H9 (cell line): ENCODE measurements at regions not wholly inside any gene's neighbourhood (a gene's known extent, or its start where the extent isn't known, plus 50 kb on each side); places are given as distances from the start of the nearest gene placed in this dataset.

Source experiments
- DNase-seq: peaks from one replicate; pipeline ENCODE4 v3.0.0-alpha.2; 2017
- H2AFZ ChIP-seq: one replicate; pipeline ENCODE4 v1.6.1; 2013; ENCODE audit warnings: mild to moderate bottlenecking, low read length, control low read depth, moderate library complexity
- H2AK5ac ChIP-seq: 2 replicates; pipeline ENCODE4 v1.6.1; 2013; ENCODE audit warnings: low read length, control low read depth, mixed read lengths; ENCODE audit not compliant: insufficient read length
- H2BK120ac ChIP-seq: one replicate; pipeline ENCODE4 v1.6.1; 2013; ENCODE audit warnings: low read depth, mild to moderate bottlenecking, low read length, control low read depth, inconsistent platforms; ENCODE audit not compliant: poor library complexity, severe bottlenecking
- H2BK12ac ChIP-seq: 2 replicates; pipeline ENCODE4 v1.6.1; 2013; ENCODE audit warnings: low read length, control low read depth, mixed read lengths, low read depth; ENCODE audit not compliant: insufficient read length
- H2BK15ac ChIP-seq: 2 replicates; pipeline ENCODE4 v1.6.1; 2013; ENCODE audit warnings: low read depth, low read length, control low read depth
- H2BK20ac ChIP-seq: one replicate; pipeline ENCODE4 v1.6.1; 2013; ENCODE audit warnings: low read depth, mild to moderate bottlenecking, low read length, control low read depth, inconsistent platforms; ENCODE audit not compliant: poor library complexity, severe bottlenecking
- H2BK5ac ChIP-seq: 2 replicates; pipeline ENCODE4 v1.6.1; 2013; ENCODE audit warnings: low read length, control low read depth, mixed read lengths; ENCODE audit not compliant: insufficient read length
- H3K14ac ChIP-seq: 2 replicates; pipeline ENCODE4 v1.6.1; 2013; ENCODE audit warnings: low read length, control low read depth; ENCODE audit not compliant: insufficient read depth
- H3K18ac ChIP-seq: 2 replicates; pipeline ENCODE4 v1.6.1; 2013; ENCODE audit warnings: low read depth, mild to moderate bottlenecking, mixed read lengths, low read length, control low read depth; ENCODE audit not compliant: insufficient read length
- H3K23ac ChIP-seq: 2 replicates; pipeline ENCODE4 v1.6.1; 2013; ENCODE audit warnings: low read length, control low read depth, mixed read lengths, low read depth; ENCODE audit not compliant: insufficient read length
- H3K23me2 ChIP-seq: 2 replicates; pipeline ENCODE4 v1.6.1; 2013; ENCODE audit warnings: low read depth, mild to moderate bottlenecking, mixed read lengths, low read length, control low read depth; ENCODE audit not compliant: insufficient read length, poor library complexity, severe bottlenecking
- H3K27ac ChIP-seq: 2 replicates; pipeline ENCODE4 v1.5.1; 2013; ENCODE audit warnings: low read length, control low read depth, mixed read lengths, low read depth; ENCODE audit not compliant: insufficient read length
- H3K27me3 ChIP-seq: 2 replicates; pipeline ENCODE4 v1.6.1; 2013; ENCODE audit warnings: low read length, control low read depth, inconsistent platforms; ENCODE audit not compliant: insufficient read depth
- H3K4ac ChIP-seq: 2 replicates; pipeline ENCODE4 v1.6.1; 2013; ENCODE audit warnings: low read depth, mild to moderate bottlenecking, control low read depth, inconsistent platforms, low read length, moderate library complexity
- H3K4me1 ChIP-seq: 2 replicates; pipeline ENCODE4 v1.6.1; 2013; ENCODE audit warnings: low read length, control low read depth, inconsistent platforms; ENCODE audit not compliant: insufficient read depth
- H3K4me2 ChIP-seq: 2 replicates; pipeline ENCODE4 v1.6.1; 2013; ENCODE audit warnings: low read length, control low read depth, mixed read lengths; ENCODE audit not compliant: insufficient read length, insufficient read depth
- H3K56ac ChIP-seq: 2 replicates; pipeline ENCODE4 v1.6.1; 2013; ENCODE audit warnings: low read depth, mild to moderate bottlenecking, mixed read lengths, low read length, control low read depth; ENCODE audit not compliant: insufficient read length
- H3K79me1 ChIP-seq: 2 replicates; pipeline ENCODE4 v1.6.1; 2013; ENCODE audit warnings: low read depth, mild to moderate bottlenecking, moderate library complexity, low read length, control low read depth, inconsistent platforms; ENCODE audit not compliant: insufficient read depth, poor library complexity, severe bottlenecking
- H3K79me2 ChIP-seq: 2 replicates; pipeline ENCODE4 v1.6.1; 2013; ENCODE audit warnings: low read length, control low read depth, inconsistent platforms; ENCODE audit not compliant: insufficient read depth
- H3K9ac ChIP-seq: 2 replicates; pipeline ENCODE4 v1.6.1; 2013; ENCODE audit warnings: low read length, control low read depth, mixed read lengths; ENCODE audit not compliant: insufficient read length; ENCODE audit errors: extremely low read depth
- H3K9me3 ChIP-seq: one replicate; pipeline ENCODE4 v1.6.1; 2013; ENCODE audit warnings: low read depth, low read length, inconsistent platforms; ENCODE audit not compliant: control insufficient read depth
- H3T11ph ChIP-seq: one replicate; pipeline ENCODE4 v1.6.1; 2013; ENCODE audit warnings: mild to moderate bottlenecking, low read length, control low read depth, inconsistent platforms
- H4K20me1 ChIP-seq: one replicate; pipeline ENCODE4 v1.6.1; 2013; ENCODE audit not compliant: control insufficient read depth, insufficient read length, insufficient read depth
- H4K5ac ChIP-seq: 2 replicates; pipeline ENCODE4 v1.6.1; 2013; ENCODE audit warnings: low read depth, mild to moderate bottlenecking, mixed read lengths, low read length, control low read depth; ENCODE audit not compliant: insufficient read length
- H4K8ac ChIP-seq: replicated peaks from 2 replicates; pipeline ENCODE4 v1.6.1; 2013; ENCODE audit warnings: low read length, control low read depth, mixed read lengths, low read depth; ENCODE audit not compliant: insufficient read length
- H4K91ac ChIP-seq: 2 replicates; pipeline ENCODE4 v1.6.1; 2013; ENCODE audit warnings: low read depth, mild to moderate bottlenecking, moderate library complexity, mixed read lengths, low read length, control low read depth; ENCODE audit not compliant: insufficient read length
- H3K27ac Mint-ChIP-seq, 3 experiments: 2 replicates in 2 of 3; 3 replicates in 1 of 3; pipeline ENCODE4 v1.8.0; 2020 to 2021; ENCODE audit warnings: mixed read lengths in 3 of 3, mild to moderate bottlenecking in 1 of 3, moderate library complexity in 1 of 3
- H3K27me3 Mint-ChIP-seq: 2 replicates; pipeline ENCODE4 v1.8.0; 2021; ENCODE audit warnings: low read depth, mild to moderate bottlenecking, moderate library complexity, mixed read lengths
- H3K36me3 Mint-ChIP-seq, 3 experiments: 2 replicates in 2 of 3; 3 replicates in 1 of 3; pipeline ENCODE4 v1.8.0; 2020 to 2021; ENCODE audit warnings: low read depth in 3 of 3, mixed read lengths in 3 of 3; ENCODE audit not compliant: insufficient read depth in 1 of 3
- H3K4me1 Mint-ChIP-seq, 2 experiments: 2 replicates each; pipeline ENCODE4 v1.8.0; 2020; ENCODE audit warnings: mixed read lengths in 2 of 2
- H3K4me3 Mint-ChIP-seq, 2 experiments: 2 replicates in 1 of 2; 3 replicates in 1 of 2; pipeline ENCODE4 v1.8.0; 2020 to 2021; ENCODE audit warnings: mild to moderate bottlenecking in 2 of 2, mixed read lengths in 2 of 2, moderate library complexity in 1 of 2
- H3K9me3 Mint-ChIP-seq, 2 experiments: 2 replicates in 1 of 2; 3 replicates in 1 of 2; pipeline ENCODE4 v1.8.0; 2020; ENCODE audit warnings: mild to moderate bottlenecking in 2 of 2, mixed read lengths in 2 of 2, moderate library complexity in 1 of 2
- CTCF ChIP-seq: fragments of 200-600 bp; sonication (generic); conservative IDR thresholded peaks from 3 replicates; pipeline ENCODE4 v1.8.0; 2021; ENCODE audit warnings: antibody characterized with exemption, mild to moderate bottlenecking
- WGBS: extraction: QIAGEN DNeasy Blood & Tissue Kit; methylation state at CpG from one replicate; pipeline ENCODE4 v1.1.7; 2013; ENCODE audit warnings: missing lambda C conversion rate, low lambda C conversion rate, mixed read lengths; ENCODE audit not compliant: insufficient read length; ENCODE audit errors: extremely low coverage; 5-methylcytosine and 5-hydroxymethylcytosine counted together

- no peak overlapping the region for H3K27ac Mint-ChIP-seq
- no peak overlapping the region for H3K23ac ChIP-seq
- no peak overlapping the region for H3K4me3 Mint-ChIP-seq
- H2BK120ac ChIP-seq = no peak overlapping the region
- no peaks in the 10 kb centered on the region for H3K79me2 ChIP-seq
- H3K4me1 ChIP-seq = no peaks in the 10 kb centered on the region
- no peaks in the 10 kb centered on the region for H4K20me1 ChIP-seq
- H3K4me1 Mint-ChIP-seq = no peaks in the 10 kb centered on the region
- no peaks in the 10 kb centered on the region for H3K27me3 ChIP-seq
- H3K27me3 Mint-ChIP-seq = no peaks in the 10 kb centered on the region
- H3K18ac ChIP-seq = no peak overlapping the region
- no peaks in the 10 kb centered on the region for H3K9me3 Mint-ChIP-seq
- H3K79me1 ChIP-seq = no peaks in the 10 kb centered on the region
- no peaks in the 10 kb centered on the region for H3K23me2 ChIP-seq
- no peak overlapping the region for H4K5ac ChIP-seq
- no peak overlapping the region for H2BK5ac ChIP-seq
- H2AFZ ChIP-seq = no peak overlapping the region
- H4K8ac ChIP-seq = no peak overlapping the region
- no peak overlapping the region for H2BK15ac ChIP-seq
- no peak overlapping the region for H3T11ph ChIP-seq
- no CpG with 5 or more reads among the region's 2 CpGs for WGBS
- no peak overlapping the region for H4K91ac ChIP-seq
- no peak overlapping the region for H2AK5ac ChIP-seq
- H2BK20ac ChIP-seq = no peak overlapping the region
- no peak for DNase-seq
- H3K4ac ChIP-seq = no peak overlapping the region
- no peak overlapping the region for H3K14ac ChIP-seq
- TF ChIP-seq CTCF = no peak
- H3K9me3 ChIP-seq = no peaks in the 10 kb centered on the region
- no peaks in the 10 kb centered on the region for H3K36me3 Mint-ChIP-seq
- H2BK12ac ChIP-seq = no peak overlapping the region
- no peak overlapping the region for H3K27ac ChIP-seq
- no peak overlapping the region for H3K56ac ChIP-seq
- no peak overlapping the region for H3K9ac ChIP-seq
- no peak overlapping the region for H3K4me2 ChIP-seq
Observed at GRCh38 chr11:128198216-128198772, 389.1 kb downstream of the ETS1 start.
